ENCODE measurements at regions not wholly inside any gene's neighbourhood (a gene's known extent, or its start where the extent isn't known, plus 50 kb on each side); places are given as distances from the start of the nearest gene placed in this dataset.

DNA sequence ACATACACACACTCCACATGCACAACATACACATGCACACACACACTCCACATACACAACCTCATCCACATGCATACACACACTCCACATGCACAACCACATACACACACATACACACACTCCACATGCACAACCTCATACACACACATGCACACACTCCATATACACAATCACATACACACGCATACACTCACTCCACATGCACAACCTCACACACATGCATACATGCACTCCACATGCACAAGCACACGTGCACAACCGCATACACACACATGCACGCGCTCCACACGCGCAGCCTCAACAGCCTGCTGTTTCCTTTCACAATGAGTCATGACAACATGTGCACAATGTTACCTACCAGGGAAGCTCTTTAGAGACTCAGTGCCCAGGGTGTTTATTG is 61.2 kb upstream of the TMEM132C start:
- DNase-seq (ENCODE audit: low read depth) = no peak
- no peak for TF ChIP-seq POLR2A (IDR thresholded peaks at IDR 0.05; ENCODE audit: extremely low read depth, insufficient read length)
- TF ChIP-seq MYC (IDR thresholded peaks at IDR 0.05; ENCODE audit: low read depth, low read length) = no peak
- TF ChIP-seq, protein P1, sequence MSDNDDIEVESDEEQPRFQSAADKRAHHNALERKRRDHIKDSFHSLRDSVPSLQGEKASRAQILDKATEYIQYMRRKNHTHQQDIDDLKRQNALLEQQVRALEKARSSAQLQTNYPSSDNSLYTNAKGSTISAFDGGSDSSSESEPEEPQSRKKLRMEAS (IDR thresholded peaks at IDR 0.05; ENCODE audit: low read depth, low read length) = no peak
- TF ChIP-seq, protein P2, sequence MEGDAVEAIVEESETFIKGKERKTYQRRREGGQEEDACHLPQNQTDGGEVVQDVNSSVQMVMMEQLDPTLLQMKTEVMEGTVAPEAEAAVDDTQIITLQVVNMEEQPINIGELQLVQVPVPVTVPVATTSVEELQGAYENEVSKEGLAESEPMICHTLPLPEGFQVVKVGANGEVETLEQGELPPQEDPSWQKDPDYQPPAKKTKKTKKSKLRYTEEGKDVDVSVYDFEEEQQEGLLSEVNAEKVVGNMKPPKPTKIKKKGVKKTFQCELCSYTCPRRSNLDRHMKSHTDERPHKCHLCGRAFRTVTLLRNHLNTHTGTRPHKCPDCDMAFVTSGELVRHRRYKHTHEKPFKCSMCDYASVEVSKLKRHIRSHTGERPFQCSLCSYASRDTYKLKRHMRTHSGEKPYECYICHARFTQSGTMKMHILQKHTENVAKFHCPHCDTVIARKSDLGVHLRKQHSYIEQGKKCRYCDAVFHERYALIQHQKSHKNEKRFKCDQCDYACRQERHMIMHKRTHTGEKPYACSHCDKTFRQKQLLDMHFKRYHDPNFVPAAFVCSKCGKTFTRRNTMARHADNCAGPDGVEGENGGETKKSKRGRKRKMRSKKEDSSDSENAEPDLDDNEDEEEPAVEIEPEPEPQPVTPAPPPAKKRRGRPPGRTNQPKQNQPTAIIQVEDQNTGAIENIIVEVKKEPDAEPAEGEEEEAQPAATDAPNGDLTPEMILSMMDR (IDR thresholded peaks at IDR 0.05; ENCODE audit: low read depth, low read length) = no peak
- H3K4me3 ChIP-seq (ENCODE audit: low read depth, low read length) = no peak overlapping the region
